MM.1S (cell line): ENCODE measurements at regions not wholly inside any gene's neighbourhood (a gene's known extent, or its start where the extent isn't known, plus 50 kb on each side); places are given as distances from the start of the nearest gene placed in this dataset.

Source experiments
- DNase-seq: peaks from one replicate; pipeline ENCODE4 v3.0.0-alpha.2; 2015
- H2AFZ ChIP-seq: fragments of 300-600 bp; sonication (generic); 2 replicates; pipeline ENCODE4 v1.6.0; 2016; ENCODE audit warnings: antibody characterized with exemption, low read length
- H3F3A ChIP-seq: fragments of 300-600 bp; sonication (generic); 2 replicates; pipeline ENCODE4 v1.6.1; 2016; ENCODE audit warnings: mild to moderate bottlenecking, antibody characterized with exemption, low read length, moderate library complexity, mixed read lengths; ENCODE audit not compliant: insufficient read depth
- H3K27ac ChIP-seq: fragments of 300-600 bp; sonication (generic); 2 replicates; pipeline ENCODE4 v1.5.1; 2016; ENCODE audit warnings: mild to moderate bottlenecking, low read length
- H3K27me3 ChIP-seq: fragments of 300-600 bp; sonication (generic); replicated peaks from 2 replicates; pipeline ENCODE4 v1.6.0; 2016; ENCODE audit warnings: low read length; ENCODE audit not compliant: insufficient read depth
- H3K36me3 ChIP-seq: fragments of 300-600 bp; sonication (generic); replicated peaks from 2 replicates; pipeline ENCODE4 v1.6.1; 2016; ENCODE audit warnings: mild to moderate bottlenecking, low read length, mixed read lengths; ENCODE audit not compliant: insufficient read depth
- H3K4me1 ChIP-seq: fragments of 300-600 bp; sonication (generic); 2 replicates; pipeline ENCODE4 v1.6.1; 2016; ENCODE audit warnings: low read length, mixed read lengths
- H3K4me2 ChIP-seq: fragments of 300-600 bp; sonication (generic); 2 replicates; pipeline ENCODE4 v1.6.0; 2016; ENCODE audit warnings: low read depth, low read length
- H3K4me3 ChIP-seq: fragments of 300-600 bp; sonication (generic); 2 replicates; pipeline ENCODE4 v1.5.1; 2016; ENCODE audit warnings: low read length, mixed read lengths
- H3K79me2 ChIP-seq: fragments of 300-600 bp; sonication (generic); 2 replicates; pipeline ENCODE4 v1.6.1; 2016; ENCODE audit warnings: mixed run types, low read length, mixed read lengths
- H3K9ac ChIP-seq: fragments of 300-600 bp; sonication (generic); 2 replicates; pipeline ENCODE4 v1.6.1; 2016; ENCODE audit warnings: low read length, mixed read lengths
- H3K9me2 ChIP-seq: fragments of 300-600 bp; sonication (generic); replicated peaks from 2 replicates; pipeline ENCODE4 v1.6.1; 2016; ENCODE audit warnings: mild to moderate bottlenecking, low read length, mixed read lengths; ENCODE audit not compliant: insufficient read depth
- H3K9me3 ChIP-seq: fragments of 300-600 bp; sonication (generic); replicated peaks from 2 replicates; pipeline ENCODE4 v1.6.1; 2016; ENCODE audit warnings: mild to moderate bottlenecking, low read length, mixed read lengths; ENCODE audit not compliant: insufficient read depth
- H4K20me1 ChIP-seq: fragments of 300-600 bp; sonication (generic); 2 replicates; pipeline ENCODE4 v1.6.1; 2016; ENCODE audit warnings: mild to moderate bottlenecking, low read length, moderate library complexity, mixed read lengths; ENCODE audit not compliant: insufficient read depth
- EZH2 ChIP-seq: fragments of 300-600 bp; sonication (generic); optimal IDR thresholded peaks from 2 replicates; pipeline ENCODE3; 2017; ENCODE audit warnings: low read depth, mild to moderate bottlenecking, antibody characterized with exemption, low read length, mixed read lengths
- EZH2phosphoT487 ChIP-seq: fragments of 300-600 bp; sonication (generic); IDR thresholded peaks from 2 replicates; pipeline ENCODE4 v1.6.1; 2018; ENCODE audit warnings: antibody characterized with exemption, low read length
- TF ChIP-seq, protein P1 (sequence below): fragments of 300-600 bp; sonication (generic); IDR thresholded peaks from 2 replicates; pipeline ENCODE4 v1.5.1; 2016; ENCODE audit warnings: antibody characterized with exemption, low read length, mixed read lengths

DNA sequence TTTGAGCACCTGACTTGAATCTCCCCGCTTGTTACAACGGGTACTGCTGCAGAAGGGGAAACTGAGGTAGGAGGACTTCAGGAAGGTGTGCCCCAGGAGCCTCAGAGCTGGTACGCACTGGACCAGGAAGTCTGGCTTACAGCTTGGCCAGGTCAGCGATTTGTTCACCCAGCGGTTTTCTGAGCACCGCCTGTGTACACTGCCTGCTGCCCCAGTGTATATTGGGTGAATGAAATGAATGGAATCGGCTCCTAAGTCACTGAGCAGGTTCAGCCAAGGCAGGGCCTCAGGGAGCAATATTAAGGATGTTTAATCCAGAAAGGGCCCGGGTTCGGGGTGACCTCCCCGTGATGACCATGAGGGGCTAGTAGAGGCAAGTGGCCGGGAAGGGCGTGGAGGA lies 164.0 kb upstream of the CIBAR2 start:
- H3K4me2 ChIP-seq, result no peak overlapping the region
- no peaks in the 10 kb centered on the region for H3K9me3 ChIP-seq
- H3K4me1 ChIP-seq, result no peaks in the 10 kb centered on the region
- H3K9ac ChIP-seq, result no peak overlapping the region
- H3K27ac ChIP-seq, result no peak overlapping the region
- no peak overlapping the region for H3K4me3 ChIP-seq
- peaks cover 70% of the 10 kb centered on the region for H3K27me3 ChIP-seq
- H3F3A ChIP-seq, result no peaks in the 10 kb centered on the region
- no peak overlapping the region for H2AFZ ChIP-seq
- no peaks in the 10 kb centered on the region for H3K9me2 ChIP-seq
- H4K20me1 ChIP-seq, result no peaks in the 10 kb centered on the region
- no peak for TF ChIP-seq EZH2phosphoT487
- no peak for TF ChIP-seq EZH2
- TF ChIP-seq, protein P1, sequence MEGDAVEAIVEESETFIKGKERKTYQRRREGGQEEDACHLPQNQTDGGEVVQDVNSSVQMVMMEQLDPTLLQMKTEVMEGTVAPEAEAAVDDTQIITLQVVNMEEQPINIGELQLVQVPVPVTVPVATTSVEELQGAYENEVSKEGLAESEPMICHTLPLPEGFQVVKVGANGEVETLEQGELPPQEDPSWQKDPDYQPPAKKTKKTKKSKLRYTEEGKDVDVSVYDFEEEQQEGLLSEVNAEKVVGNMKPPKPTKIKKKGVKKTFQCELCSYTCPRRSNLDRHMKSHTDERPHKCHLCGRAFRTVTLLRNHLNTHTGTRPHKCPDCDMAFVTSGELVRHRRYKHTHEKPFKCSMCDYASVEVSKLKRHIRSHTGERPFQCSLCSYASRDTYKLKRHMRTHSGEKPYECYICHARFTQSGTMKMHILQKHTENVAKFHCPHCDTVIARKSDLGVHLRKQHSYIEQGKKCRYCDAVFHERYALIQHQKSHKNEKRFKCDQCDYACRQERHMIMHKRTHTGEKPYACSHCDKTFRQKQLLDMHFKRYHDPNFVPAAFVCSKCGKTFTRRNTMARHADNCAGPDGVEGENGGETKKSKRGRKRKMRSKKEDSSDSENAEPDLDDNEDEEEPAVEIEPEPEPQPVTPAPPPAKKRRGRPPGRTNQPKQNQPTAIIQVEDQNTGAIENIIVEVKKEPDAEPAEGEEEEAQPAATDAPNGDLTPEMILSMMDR, result no peak
- no peaks in the 10 kb centered on the region for H3K79me2 ChIP-seq
- DNase-seq, result no peak
- no peaks in the 10 kb centered on the region for H3K36me3 ChIP-seq

DNA sequence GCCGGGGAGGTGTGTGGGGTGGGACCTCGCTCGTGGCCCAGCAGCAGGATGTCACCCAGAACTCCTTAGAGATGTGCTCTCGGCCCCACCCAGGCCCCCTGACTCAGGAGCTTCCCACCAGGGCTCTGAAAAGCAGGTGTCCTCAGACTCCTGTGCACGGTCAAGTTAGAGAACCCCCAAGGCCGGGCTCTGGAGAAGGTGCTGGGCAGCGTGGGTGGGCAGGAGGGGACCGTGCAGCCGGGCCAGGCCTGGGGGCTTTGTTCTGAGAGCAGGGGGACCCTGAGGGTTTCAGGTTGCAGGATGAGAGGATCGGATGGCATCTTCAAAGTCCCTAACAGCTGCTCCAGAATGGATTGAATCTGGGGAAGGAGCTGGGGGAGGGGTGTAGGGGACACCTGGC lies 164.4 kb upstream of the CIBAR2 start:
- DNase-seq, result no peak
- H3F3A ChIP-seq, result no peaks in the 10 kb centered on the region
- no peak overlapping the region for H3K27ac ChIP-seq
- H3K9me2 ChIP-seq, result no peaks in the 10 kb centered on the region
- no peaks in the 10 kb centered on the region for H4K20me1 ChIP-seq
- no peaks in the 10 kb centered on the region for H3K4me1 ChIP-seq
- no peaks in the 10 kb centered on the region for H3K9me3 ChIP-seq
- no peaks in the 10 kb centered on the region for H3K36me3 ChIP-seq
- no peak overlapping the region for H3K4me2 ChIP-seq
- H3K27me3 ChIP-seq, result peaks cover 70% of the 10 kb centered on the region
- no peak for TF ChIP-seq EZH2phosphoT487
- TF ChIP-seq EZH2, result no peak
- TF ChIP-seq, protein P1, result no peak
- no peak overlapping the region for H2AFZ ChIP-seq
- H3K4me3 ChIP-seq, result no peak overlapping the region
- H3K79me2 ChIP-seq, result no peaks in the 10 kb centered on the region
- no peak overlapping the region for H3K9ac ChIP-seq

DNA sequence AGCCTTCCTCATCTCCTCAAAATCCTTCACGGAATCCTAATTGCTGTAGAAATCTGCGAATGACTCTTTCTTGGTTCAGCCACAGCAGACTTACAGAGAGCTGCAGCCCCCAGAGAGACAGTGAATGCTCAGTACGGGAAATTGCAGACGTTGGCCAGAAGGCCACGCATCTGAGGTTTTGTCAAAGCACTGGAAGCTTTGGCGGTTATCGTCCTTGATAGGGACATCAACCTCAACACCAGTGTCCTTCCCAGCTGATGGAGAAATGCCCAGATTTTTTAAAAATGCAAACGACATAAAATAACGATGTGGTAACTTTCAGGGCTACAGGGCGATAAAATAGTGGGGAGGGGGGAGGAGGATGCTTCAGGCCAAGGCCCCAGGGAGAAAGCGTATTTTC lies 166.6 kb upstream of the CIBAR2 start:
- H3K27me3 ChIP-seq, result peaks cover 75% of the 10 kb centered on the region
- no peaks in the 10 kb centered on the region for H3K4me1 ChIP-seq
- H3F3A ChIP-seq, result no peaks in the 10 kb centered on the region
- H4K20me1 ChIP-seq, result no peaks in the 10 kb centered on the region
- H3K9me2 ChIP-seq, result no peaks in the 10 kb centered on the region
- H3K9me3 ChIP-seq, result no peaks in the 10 kb centered on the region
- H3K36me3 ChIP-seq, result no peaks in the 10 kb centered on the region
- H2AFZ ChIP-seq, result no peak overlapping the region
- no peak overlapping the region for H3K4me2 ChIP-seq
- no peak overlapping the region for H3K9ac ChIP-seq
- DNase-seq, result no peak
- no peak overlapping the region for H3K4me3 ChIP-seq
- no peak for TF ChIP-seq EZH2
- TF ChIP-seq, protein P1, result no peak
- TF ChIP-seq EZH2phosphoT487, result no peak
- no peaks in the 10 kb centered on the region for H3K79me2 ChIP-seq
- H3K27ac ChIP-seq, result no peak overlapping the region
